GM19455 (cell line): ENCODE measurements at regions not wholly inside any gene's neighbourhood (a gene's known extent, or its start where the extent isn't known, plus 50 kb on each side); places are given as distances from the start of the nearest gene placed in this dataset.

Experiments used
- ATAC-seq: cut with Tn5 transposase; IDR thresholded peaks from one replicate; pipeline ENCODE4 v1.9.1; 2021; ENCODE audit not compliant: unreplicated experiment

DNA sequence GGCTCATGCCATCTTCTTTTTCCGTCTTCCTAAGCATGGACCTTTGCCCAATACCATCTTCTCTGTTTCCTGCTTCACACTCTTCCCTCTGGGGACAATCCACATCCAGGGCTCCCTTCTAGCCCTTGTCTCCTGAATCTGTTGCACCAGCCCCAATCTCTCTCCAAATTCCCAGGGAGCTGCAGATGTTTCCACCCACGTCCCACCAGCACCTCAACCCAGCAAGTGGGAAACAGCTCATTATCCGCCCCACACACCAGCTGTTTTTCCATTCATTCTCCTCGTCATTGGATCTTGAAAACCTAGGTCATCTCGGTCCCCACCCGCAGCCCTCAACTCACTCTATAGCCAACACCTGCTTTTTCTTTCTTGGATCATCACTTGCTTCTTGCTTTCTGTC is 185.0 kb upstream of the CDYL start:
- no peak for ATAC-seq

DNA sequence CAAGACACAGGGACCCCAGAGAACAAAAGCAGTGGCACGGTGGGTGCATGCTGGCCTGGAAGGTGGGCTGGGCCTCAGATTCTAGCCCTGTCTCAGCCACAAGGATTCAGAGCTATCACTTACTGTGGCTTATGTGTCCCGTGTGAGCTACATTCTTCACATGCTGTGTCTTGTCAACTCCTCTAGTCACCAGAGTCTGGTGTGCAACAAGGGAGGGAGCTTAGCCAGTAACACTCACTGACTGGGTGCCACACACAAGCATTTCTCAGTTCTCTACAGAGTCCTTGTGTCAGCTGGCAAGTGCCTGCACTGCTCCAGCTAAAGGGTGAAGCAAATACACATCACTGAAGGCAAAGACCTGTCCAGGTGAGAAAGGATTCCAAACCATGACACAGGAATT is 186.9 kb upstream of the CDYL start:
- no peak for ATAC-seq

DNA sequence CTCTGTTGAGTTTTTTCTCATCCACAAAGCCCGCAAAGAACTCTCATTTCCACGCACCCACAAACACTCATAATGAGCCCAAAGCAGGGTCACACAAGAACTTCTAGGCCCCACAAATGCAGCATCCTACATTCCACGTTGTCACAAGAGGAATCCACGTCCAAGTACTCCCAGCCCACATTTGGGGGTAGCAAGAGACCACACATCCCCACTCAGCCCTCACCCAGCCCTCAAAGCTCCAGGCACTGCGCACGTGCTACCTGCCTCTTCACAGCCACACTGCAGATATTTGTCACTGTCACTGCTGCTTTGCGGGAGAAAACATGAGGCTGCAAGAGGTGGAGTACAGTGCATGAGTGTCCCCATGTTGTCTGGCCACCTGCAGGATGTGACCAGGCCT is 187.6 kb upstream of the CDYL start:
- no peak for ATAC-seq

DNA sequence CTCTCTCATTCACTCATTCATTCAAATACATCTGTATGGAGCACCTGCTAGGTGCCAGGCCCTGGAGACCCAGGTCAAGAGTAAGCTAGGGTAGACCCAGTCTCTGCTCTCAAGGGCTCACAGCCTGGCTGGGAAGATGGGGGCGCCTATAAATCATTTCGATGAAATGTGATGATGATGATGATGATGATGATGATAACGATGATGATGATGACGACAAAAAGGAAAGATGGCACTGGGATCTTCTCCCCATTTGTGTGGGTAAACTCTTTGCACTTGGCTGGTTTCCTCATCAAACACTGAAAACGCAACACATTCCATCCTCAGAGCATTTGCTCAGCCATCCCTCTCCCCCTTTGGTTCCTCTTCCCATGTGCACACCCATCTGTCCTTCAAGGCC is 188.0 kb upstream of the CDYL start:
- no peak for ATAC-seq

DNA sequence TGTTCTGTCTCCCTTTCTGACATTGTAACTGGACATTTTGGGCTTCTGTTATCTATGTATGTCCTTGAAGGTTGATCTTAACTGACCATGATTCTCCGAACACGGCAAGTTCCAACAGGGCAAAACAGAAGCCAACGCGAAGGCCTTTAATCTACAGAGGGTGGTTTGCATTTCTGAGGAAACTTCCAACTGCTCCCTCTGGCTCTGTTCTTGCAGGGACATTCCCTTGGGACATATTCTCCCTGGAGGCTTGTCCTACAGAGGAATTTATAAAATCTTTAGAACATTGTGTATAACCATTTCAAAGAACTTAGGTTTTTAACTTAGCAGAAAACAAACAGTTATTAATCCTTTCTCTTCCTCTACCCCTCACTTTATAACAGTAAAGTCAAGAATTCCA is 189.0 kb upstream of the CDYL start:
- ATAC-seq = no peak

DNA sequence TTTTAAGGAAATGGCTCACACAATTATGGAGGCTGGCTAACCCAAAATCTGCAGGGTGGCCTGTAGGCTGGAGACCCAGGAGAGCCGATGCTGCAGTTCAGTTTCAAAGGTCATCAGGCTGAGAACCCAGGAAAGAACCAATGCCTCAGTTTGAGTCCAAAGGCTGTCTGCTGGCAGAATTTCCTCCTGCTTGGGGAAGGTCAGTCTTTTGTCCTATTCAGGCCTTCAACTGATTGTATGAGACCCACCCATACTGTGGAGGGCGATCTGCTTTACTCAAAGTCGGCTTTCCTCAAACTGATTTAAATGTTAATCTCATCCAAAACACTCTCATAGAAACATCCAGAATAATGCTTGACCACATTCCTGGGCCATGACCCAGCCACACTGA is 189.7 kb upstream of the CDYL start:
- no peak for ATAC-seq

DNA sequence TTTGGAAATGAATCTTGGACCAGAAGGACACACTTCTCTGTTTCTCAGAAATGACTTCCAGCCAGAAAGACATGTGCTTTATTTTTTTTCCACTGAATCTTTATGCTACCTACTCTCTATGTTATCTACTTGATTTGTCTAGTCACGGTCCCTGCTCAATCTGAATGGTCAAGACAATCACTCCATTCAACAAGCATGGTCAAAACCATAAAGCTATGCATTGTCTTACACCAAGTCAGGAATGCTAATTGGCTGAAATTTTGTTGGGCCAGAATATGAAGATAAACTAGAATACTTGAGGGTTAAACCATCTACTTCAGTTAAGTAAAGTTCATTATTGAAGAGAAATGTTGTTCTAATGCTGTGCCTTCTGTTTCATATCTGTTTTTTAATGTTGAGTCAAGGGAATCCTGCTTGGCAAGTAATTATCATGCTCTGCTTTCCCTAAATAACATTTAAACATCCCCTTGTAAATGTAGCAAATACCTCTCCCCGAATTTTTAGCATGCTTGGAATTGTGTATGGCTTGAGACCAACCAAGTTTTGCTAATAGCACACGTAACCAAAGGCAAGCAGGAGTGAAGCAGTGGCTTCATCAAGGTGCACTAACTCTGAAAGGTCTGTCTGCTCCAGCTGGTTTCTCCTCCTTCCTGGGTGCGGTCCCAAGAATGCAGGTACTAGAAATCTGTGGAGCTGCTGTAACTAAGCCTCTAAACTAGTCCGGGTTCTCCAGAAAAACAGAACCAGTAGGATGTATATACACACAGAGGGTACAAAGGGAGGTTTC is 190.3 kb upstream of the CDYL start:
- ATAC-seq = no peak

DNA sequence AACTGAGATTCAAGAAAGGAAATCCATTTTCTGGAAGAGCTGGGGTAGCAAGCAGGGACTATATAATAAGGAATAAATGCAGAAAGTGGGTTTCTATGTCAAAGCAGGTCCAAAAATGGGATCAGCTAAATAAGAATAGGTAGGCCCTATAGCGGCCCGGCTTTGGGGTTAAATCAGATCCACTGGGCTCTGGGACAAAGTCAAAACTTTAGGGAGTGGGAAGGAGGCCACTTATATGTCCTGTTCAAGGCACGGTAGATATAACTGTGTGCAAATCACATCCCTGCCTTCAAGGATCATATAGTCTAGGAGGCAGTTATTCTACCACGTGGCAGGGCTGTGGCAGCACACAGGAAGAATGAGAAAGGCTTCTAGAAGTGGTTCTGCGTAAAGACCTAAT is 191.4 kb upstream of the CDYL start:
- no peak for ATAC-seq

DNA sequence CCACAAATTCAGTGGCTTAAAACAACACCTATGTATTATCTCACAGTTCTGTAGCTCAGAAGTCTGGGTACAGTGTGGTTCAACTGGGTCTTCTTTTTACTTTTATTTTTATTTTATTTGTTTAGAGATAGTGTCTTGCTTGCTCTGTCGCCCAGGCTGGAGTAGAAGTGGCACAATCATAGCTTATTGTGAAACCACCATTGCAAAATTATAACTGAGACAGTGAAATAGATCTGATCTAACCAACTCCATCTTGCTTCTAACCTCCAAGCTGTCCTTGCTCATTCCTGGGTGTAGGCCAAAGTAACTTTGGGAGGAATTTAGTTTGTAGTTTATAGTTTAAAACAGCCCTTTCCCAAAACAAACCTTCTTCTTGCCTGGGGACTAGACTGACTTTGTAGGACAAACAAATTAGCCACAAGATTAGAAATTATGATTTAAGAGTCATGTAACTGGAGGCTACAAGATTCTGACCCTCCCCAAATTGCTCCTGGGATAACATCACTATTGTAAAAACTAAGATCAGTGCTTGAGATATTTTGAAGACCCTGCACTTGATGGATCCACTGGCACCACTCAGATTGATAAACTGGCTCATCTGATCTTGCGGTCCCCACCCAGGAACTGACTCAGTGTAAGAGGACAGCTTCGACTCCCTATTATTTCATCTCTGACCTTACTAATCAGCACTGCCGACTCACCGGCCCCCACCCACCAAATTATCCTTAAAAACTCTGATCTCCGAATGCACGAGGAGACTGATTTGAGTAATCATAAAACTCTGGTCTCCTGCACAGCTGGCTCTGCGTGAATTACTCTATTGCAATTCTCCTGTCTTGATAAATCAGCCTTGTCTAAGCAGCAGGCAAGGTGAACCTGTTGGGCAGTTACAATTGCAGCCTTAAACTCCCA is 193.4 kb upstream of the CDYL start:
- no peak for ATAC-seq

DNA sequence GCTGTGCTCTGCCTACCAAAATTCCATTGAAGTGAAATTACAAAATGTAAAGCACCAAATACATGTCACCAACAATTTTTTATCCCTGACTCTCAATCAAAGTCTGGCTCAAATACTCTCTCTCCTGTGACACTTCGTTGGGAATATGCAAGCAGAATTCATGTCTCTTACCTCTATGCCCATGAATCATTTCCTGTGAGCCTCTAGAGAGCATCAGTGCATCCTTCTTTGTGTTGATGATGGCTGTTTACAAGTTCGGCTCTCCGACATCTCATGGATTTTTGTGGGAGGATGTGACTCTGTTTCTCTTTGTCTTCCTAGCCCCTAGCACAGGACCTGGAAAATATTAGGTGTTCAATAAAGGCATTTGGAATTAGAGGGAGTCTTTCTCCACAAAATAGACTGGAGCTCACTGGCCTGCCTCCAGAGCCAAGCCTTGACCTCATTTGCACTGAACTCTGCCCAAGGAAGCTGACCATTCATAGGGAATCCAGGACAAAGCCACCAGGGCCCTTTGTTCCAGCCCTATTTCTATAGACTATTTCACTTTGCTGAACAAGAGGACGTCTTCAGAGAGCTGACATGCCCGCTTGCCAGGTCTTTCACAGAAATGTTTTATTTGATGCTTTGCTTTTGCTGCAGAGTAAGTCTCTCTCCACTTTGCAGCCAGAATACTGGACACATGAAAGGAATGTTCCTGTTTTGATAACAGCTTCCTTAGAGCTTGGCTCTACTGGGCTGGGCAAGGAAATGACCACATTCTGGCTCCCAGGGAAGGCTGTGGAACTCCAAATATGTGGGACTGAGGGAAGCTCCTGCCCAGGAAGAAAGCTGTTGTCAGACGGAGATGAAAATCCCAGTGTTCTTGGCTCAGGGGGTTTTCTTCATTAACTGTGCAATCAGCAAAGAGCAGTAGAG is 194.5 kb upstream of the CDYL start:
- no peak for ATAC-seq

DNA sequence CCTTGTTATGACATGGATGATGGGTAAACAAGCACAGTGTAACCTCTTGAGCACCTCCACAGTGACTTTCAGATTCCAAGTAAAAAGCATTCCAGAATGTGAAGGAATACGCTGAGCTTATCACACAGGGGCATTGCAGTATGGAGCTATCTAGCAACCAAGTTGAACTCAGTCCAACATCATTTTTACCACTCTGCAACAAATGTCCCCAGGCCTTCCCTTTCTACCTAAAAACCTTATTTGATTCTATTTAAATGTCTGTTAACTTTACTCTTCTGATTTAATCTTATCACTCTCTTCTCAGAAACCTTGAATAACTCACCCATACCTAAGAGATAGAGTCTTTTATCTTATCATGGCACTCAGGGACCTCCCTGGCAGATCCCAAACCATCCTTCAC is 195.8 kb upstream of the CDYL start:
- no peak for ATAC-seq

DNA sequence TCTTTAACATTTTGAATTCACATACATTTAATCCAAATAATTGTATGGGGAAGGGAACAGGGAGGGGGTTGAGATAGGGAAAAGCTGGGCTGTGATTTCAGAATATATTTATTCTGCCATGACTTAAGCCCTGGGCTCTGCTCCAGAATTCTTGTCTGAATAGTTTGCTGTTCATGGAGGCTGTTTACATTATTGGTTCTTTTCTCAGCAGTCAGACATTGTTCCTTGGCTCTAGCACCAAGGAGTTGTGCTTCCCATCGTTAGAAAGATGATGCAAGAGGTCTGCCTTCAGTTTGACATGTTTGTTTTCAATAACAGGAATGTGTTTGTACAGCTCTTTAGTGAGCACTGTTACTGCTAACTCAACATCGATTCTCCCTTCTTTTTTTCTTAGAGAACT is 198.8 kb upstream of the CDYL start:
- no peak for ATAC-seq

DNA sequence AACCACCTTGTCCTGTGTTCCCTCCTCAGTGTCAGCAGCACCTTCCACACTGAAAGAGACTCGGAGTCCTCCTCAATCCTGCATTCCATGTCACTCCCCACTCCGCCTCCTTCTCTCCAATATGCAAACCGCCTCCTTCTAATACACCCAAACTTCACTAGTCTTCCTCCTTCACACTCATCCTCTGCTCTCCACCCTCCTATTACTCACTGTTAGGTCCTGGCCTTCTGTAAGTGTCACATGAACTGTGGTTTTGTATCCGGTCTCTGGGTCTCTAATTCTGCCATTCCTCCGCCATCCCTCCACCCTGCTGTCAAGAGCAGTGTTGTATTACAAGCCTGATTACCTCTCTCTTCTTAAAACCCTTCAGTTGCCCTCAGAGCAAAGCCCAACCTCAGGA is 200.5 kb upstream of the CDYL start:
- ATAC-seq = no peak

DNA sequence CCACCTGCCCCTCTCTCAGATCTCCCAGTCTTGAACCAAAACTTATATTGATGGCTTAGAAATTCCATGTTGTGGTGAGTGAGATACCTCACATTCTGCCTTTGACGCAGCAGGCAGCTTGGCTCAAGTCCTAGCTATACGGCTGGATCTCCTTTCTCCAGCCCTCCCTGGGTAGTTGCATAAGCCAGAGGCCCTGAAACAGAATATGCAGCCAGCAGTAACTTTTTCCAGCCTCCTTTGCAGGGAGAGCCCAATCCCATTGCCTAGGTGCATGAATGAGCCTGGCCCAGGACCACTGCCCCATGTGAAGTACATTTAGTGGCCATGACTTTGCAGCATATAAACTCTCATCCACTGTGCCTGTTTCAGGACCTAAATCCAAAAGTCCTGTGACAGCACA is 202.2 kb upstream of the CDYL start:
- ATAC-seq = no peak

DNA sequence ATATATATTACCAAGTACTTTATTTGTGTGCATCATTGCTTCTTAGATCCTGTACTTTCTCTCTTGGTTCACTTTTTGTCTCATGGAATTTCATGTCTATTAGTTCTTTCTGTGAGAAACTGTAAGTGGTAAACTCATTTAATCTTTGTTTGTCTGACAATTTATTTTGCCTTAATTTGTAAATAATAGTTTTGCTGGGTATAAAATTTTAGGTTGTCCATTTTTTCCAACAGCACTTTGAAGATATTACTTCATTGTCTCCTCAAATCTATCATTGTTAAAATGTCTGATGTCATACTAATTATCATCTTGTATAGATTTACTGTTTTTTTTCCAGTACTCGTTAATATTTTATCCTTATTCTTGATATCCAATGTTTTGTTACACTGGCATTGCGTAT is 205.2 kb upstream of the CDYL start:
- no peak for ATAC-seq

DNA sequence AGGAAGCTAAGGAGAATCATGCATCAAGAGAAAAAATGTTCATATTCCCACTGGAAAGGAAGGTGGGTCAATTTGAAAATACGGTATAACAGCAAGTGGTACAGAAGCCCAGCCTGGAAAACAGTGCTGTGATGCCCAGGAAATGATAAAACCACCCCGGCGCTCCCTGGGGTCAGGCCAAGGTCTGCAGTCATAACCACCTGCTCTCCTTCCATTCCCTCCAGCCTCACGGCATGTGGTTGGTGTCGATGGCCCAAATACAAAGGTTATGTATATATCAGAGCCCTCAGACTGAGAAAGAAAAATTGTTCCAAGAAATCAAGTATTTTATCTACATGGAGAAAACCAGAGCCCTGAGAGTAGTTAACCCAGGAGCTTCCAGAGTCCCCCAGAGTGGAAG is 208.1 kb upstream of the CDYL start:
- ATAC-seq = no peak

DNA sequence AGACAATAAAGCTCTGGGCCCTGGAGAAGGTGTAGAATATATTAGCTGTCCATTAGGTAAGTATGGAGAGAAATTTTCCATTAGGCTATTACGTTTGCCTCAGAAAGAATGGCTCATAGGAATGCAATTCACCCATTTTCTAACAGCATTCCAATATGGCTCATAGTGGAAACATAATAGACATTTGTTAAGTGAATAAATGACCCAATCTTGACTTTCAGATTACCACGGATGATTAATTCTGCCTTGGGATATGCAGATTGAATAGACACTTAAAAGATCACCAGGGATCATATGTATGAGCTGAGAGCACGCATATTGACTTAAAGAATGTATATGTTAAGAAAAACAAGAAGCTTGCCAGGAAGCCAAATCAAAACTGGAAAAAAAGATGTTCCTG is 209.1 kb upstream of the CDYL start:
- ATAC-seq = no peak

DNA sequence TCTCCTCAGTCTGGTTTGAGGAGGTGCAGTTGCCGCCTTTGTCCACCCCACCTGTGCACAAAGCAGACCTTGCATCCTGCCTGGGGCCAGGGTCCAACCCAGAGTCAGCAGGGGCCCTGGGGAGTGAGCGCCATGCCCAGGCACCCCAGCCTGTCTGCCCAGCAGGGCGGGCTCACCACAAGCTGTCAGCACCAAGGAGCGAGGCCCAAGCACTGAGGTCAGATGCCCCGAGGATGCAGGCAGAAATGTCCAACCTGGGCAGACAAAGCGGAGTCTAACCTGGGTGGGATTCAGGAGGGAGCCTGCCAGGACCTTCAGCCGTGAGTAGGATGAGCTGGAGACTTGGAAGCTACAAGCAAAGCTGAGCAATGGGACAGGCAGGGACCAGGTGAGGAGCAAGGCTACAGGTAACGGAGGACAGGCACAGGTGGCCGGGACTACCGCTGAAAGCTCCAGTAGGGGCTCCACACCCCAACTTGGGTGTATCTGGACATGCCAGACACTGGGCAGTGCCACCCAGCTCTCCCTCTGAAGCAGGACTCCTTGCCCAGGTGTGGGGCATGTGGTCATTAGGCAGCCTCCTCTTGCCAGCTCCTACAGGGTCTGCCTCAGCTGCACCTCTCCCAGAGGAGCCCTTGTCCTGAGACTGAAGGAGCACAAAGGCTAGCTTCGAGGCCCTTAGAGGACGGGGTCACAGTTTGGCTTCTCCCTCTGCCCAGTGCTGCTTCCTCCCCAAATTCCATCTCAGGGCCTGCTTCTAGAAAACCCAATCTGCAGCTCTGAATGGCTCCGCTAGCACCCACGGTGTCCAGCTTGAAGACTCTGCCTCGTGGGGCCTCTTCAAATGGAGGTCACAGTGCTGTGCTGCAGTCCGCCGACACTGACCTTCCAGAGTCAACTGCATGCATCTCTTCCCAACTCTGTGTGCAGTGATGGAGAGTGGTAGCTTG is 210.6 kb upstream of the CDYL start:
- no peak for ATAC-seq

DNA sequence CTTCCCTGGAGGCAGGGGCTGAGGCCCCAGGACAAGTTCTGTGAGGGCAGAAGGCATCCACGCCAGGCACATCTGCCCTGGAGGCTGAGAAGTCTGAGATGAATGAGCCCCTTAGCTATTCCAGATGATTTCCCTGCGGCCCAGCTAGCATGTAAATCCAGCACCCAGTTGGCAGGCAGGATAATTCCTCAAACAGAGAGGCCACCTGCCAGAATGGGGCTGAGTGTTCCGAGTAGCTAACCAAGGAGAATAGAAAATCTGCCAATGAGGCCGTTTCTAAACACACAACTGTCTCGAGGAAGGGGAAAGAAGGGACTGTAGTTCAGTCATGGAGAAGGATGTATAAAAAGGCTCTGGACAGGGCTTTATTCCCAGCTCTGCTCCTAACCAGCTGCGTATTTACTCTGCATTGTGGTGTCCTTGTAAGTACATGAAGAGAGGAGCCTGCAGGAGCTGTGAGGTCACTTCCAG is 211.4 kb upstream of the CDYL start:
- no peak for ATAC-seq

DNA sequence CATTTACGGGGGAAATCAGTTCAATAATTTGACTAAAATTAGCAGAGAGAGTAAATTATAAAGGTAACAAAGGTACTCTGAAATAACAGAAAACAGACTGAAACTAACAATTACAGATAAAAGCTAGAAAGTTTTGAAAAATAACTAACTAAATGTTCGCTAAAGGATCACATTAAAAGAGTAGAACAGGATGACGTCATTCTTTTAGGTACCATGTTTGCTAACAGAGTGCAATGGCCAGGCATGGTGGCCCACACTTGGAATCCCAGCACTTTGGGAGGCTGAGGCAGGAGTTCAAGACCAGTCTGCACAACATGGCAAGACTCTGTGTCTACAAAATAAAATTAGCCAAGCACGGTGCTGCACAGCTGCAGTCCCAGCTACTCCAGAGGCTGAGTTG is 212.3 kb upstream of the CDYL start:
- ATAC-seq = no peak
